ENCODE measurements at regions not wholly inside any gene's neighbourhood (a gene's known extent, or its start where the extent isn't known, plus 50 kb on each side); places are given as distances from the start of the nearest gene placed in this dataset.

DNA sequence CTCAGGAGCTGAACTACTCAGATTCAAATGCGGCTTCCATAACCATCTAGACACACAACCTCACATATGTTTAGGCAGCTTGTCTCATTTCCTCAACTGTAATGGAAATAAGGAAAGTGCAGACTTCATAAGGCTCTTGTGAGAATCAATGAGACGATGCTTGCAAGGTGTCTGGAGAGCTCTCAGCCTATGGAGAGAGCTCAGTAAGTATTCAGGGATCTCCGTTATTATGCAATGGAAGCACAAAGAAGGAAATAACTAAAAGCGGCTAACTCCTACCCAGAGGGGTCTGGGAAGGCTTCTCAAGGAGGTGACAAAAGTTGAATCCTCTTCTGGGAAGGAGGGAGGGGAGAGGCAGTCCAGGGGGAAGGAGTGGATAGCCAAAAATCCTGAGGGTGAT lies 50.1 kb upstream of the LIPC start:
- TF ChIP-seq, protein P1, sequence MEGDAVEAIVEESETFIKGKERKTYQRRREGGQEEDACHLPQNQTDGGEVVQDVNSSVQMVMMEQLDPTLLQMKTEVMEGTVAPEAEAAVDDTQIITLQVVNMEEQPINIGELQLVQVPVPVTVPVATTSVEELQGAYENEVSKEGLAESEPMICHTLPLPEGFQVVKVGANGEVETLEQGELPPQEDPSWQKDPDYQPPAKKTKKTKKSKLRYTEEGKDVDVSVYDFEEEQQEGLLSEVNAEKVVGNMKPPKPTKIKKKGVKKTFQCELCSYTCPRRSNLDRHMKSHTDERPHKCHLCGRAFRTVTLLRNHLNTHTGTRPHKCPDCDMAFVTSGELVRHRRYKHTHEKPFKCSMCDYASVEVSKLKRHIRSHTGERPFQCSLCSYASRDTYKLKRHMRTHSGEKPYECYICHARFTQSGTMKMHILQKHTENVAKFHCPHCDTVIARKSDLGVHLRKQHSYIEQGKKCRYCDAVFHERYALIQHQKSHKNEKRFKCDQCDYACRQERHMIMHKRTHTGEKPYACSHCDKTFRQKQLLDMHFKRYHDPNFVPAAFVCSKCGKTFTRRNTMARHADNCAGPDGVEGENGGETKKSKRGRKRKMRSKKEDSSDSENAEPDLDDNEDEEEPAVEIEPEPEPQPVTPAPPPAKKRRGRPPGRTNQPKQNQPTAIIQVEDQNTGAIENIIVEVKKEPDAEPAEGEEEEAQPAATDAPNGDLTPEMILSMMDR (IDR thresholded peaks at IDR 0.05), result no peak
- TF ChIP-seq ZFX (IDR thresholded peaks at IDR 0.05; ENCODE audit: borderline replicate concordance), result no peak
